Lung (tissue), 11 donors: ENCODE measurements at regions not wholly inside any gene's neighbourhood (a gene's known extent, or its start where the extent isn't known, plus 50 kb on each side); places are given as distances from the start of the nearest gene placed in this dataset.
A peak's percentile ranks its signal among the peaks of the same experiment; 100 is the strongest.

ENCODE experiments used
- ATAC-seq: fragments of 200-7000 bp; cut with Tn5 transposase; one replicate; pipeline ENCODE4 v1.9.1; 2020; ENCODE audit warnings: moderate number of reproducible peaks; ENCODE audit not compliant: insufficient read depth, low FRiP score
- DNase-seq, 3 donors: peaks; one replicate each; pipeline ENCODE4 v3.0.0-alpha.2; 2013 to 2017
- H3K27ac ChIP-seq, 2 donors: one replicate each; pipeline ENCODE4 v1.5.1; 2013; ENCODE audit warnings: mild to moderate bottlenecking in 2 of 2, moderate library complexity in 2 of 2, control low read depth in 1 of 2, inconsistent platforms in 1 of 2, low read depth in 1 of 2, low read length in 1 of 2
- H3K27me3 ChIP-seq, 3 donors: one replicate each; pipeline ENCODE4 v1.5.1; 2013; ENCODE audit warnings: low read length in 2 of 3; ENCODE audit not compliant: control insufficient read depth in 3 of 3, insufficient read depth in 3 of 3
- H3K36me3 ChIP-seq, 4 donors: one replicate each; pipeline ENCODE4 v1.5.1; 2013; ENCODE audit warnings: low read length in 4 of 4, mild to moderate bottlenecking in 1 of 4, moderate library complexity in 1 of 4; ENCODE audit not compliant: control insufficient read depth in 4 of 4, insufficient read depth in 4 of 4
- H3K4me1 ChIP-seq, 5 donors: one replicate each; pipeline ENCODE4 v1.5.1; 2013; ENCODE audit warnings: low read length in 5 of 5, mild to moderate bottlenecking in 2 of 5, moderate library complexity in 1 of 5; ENCODE audit not compliant: control insufficient read depth in 5 of 5, insufficient read depth in 5 of 5
- H3K4me3 ChIP-seq: one replicate; pipeline ENCODE4 v1.5.1; 2013; ENCODE audit warnings: mild to moderate bottlenecking, control low read depth, moderate library complexity
- H3K9ac ChIP-seq, 2 donors: one replicate each; pipeline ENCODE4 v1.5.1; 2013; ENCODE audit warnings: low read length in 2 of 2, control low read depth in 1 of 2; ENCODE audit not compliant: insufficient read depth in 1 of 2
- H3K9me3 ChIP-seq, 4 donors: one replicate each; pipeline ENCODE4 v1.5.1; 2013; ENCODE audit warnings: low read length in 3 of 4, mild to moderate bottlenecking in 1 of 4, moderate library complexity in 1 of 4; ENCODE audit not compliant: control insufficient read depth in 4 of 4, insufficient read depth in 3 of 4
- CTCF ChIP-seq: IDR thresholded peaks from 2 replicates; pipeline ENCODE4 v1.5.1; 2012; ENCODE audit warnings: mild to moderate bottlenecking; ENCODE audit errors: control extremely low read depth, extremely low read depth
- WGBS, 2 donors: extraction: QIAGEN DNeasy Blood & Tissue Kit; methylation state at CpG; one replicate each; pipeline ENCODE4 v1.1.7; 2013; 5-methylcytosine and 5-hydroxymethylcytosine counted together
- donor health status: control.
- donor health status: control.
- donor health status: Bipolar disorder and iron deficiency.
- donor health status: healthy.
- donor health status: DM: yes; HTN: yes; CAD: no.

- Histone ChIP-seq H3K27ac (no peak overlapping the region), H3K9ac (no peak overlapping the region), H3K27me3 (no peaks in the 10 kb centered on the region), H3K4me1 (peaks cover 0 to 32% (median 10%) of the 10 kb centered on the region in 5 donors), H3K36me3 (no peaks in the 10 kb centered on the region), H3K4me3 (no peak overlapping the region), H3K9me3 (peaks cover 0 to 6% (median 0%) of the 10 kb centered on the region in 4 donors)
- TF ChIP-seq CTCF, result no peak
- ATAC-seq, result no peak
- no peak for DNase-seq
- WGBS, 2 donors, result 94 to 97% methylated on average over 6 of the region's 6 CpGs
These were observed 103.7 kb upstream of the KLF3 start for GRCh38 chr4:38560340-38560739.

- no peaks in the 10 kb centered on the region for H3K27me3 ChIP-seq
- peaks cover 4 to 38% (median 13%) of the 10 kb centered on the region in 5 donors for H3K4me1 ChIP-seq
- H3K36me3 ChIP-seq, result no peaks in the 10 kb centered on the region
- no peak overlapping the region for H3K4me3 ChIP-seq
- no peak overlapping the region for H3K27ac ChIP-seq
- no peak for TF ChIP-seq CTCF
- peaks cover 0 to under 1% (median 0%) of the 10 kb centered on the region in 4 donors for H3K9me3 ChIP-seq
- DNase-seq (peak in 1 of 3 donors; percentile 28), ATAC-seq (no peak)
- 82 to 87% methylated on average over 7 of the region's 7 CpGs for WGBS, 2 donors
- no peak overlapping the region for H3K9ac ChIP-seq
These were observed 103.0 kb upstream of the KLF3 start for GRCh38 chr4:38560768-38561558.

GRCh38 chr4:38562751-38563198 lies 101.2 kb upstream of the KLF3 start:
- no peak overlapping the region for H3K4me3 ChIP-seq
- no peaks in the 10 kb centered on the region for H3K36me3 ChIP-seq
- H3K9me3 ChIP-seq, result no peaks in the 10 kb centered on the region
- peaks cover 4 to 38% (median 13%) of the 10 kb centered on the region in 5 donors for H3K4me1 ChIP-seq
- TF ChIP-seq CTCF, result no peak
- H3K27ac ChIP-seq, result peak overlapping the region in 1 of 2 donors; percentile 49
- no peaks in the 10 kb centered on the region for H3K27me3 ChIP-seq
- peak; percentile 72 for ATAC-seq
- WGBS, 2 donors, result 15 to 23% methylated on average over 4 of the region's 4 CpGs
- no peak overlapping the region for H3K9ac ChIP-seq
- DNase-seq, result peak; percentile 78 to 92 (median 84)
